ENCODE measurements at regions not wholly inside any gene's neighbourhood (a gene's known extent, or its start where the extent isn't known, plus 50 kb on each side); places are given as distances from the start of the nearest gene placed in this dataset.

DNA sequence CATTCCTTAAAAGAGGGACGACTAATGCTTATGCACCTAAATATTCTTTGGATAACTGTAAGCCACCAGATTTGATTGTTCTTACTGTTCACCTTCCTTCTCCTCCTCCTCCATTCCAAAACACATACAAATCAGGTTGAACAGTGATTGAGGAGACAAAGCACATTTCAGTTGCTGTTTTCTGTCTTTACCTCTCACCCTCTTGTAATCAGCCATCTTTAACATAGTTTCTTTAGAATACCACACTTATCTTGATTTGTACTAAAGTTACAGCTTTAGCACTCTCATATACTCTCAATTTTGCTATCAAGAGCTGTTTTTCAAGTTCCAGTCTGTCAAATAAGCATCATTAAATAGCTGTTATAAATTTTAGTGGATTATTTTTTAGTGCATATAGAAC lies 338.3 kb upstream of the RGS6 start:
- TF ChIP-seq MYC (IDR thresholded peaks at IDR 0.05; ENCODE audit: low read depth, low read length) (no peak), POLR2A (IDR thresholded peaks at IDR 0.05; ENCODE audit: low read depth, low read length) (no peak), GATA2 (IDR thresholded peaks at IDR 0.05; ENCODE audit: insufficient read depth, insufficient read length, low read depth, low read length) (no peak), EZH2 (IDR thresholded peaks at IDR 0.05; ENCODE audit: borderline replicate concordance, low read depth, low read length, severe bottlenecking) (no peak), MAX (IDR thresholded peaks at IDR 0.05; ENCODE audit: insufficient read depth, insufficient read length) (no peak), JUN (IDR thresholded peaks at IDR 0.05; ENCODE audit: borderline replicate concordance, insufficient read depth, insufficient read length, low read depth) (no peak)
- TF ChIP-seq, protein P1, sequence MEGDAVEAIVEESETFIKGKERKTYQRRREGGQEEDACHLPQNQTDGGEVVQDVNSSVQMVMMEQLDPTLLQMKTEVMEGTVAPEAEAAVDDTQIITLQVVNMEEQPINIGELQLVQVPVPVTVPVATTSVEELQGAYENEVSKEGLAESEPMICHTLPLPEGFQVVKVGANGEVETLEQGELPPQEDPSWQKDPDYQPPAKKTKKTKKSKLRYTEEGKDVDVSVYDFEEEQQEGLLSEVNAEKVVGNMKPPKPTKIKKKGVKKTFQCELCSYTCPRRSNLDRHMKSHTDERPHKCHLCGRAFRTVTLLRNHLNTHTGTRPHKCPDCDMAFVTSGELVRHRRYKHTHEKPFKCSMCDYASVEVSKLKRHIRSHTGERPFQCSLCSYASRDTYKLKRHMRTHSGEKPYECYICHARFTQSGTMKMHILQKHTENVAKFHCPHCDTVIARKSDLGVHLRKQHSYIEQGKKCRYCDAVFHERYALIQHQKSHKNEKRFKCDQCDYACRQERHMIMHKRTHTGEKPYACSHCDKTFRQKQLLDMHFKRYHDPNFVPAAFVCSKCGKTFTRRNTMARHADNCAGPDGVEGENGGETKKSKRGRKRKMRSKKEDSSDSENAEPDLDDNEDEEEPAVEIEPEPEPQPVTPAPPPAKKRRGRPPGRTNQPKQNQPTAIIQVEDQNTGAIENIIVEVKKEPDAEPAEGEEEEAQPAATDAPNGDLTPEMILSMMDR (IDR thresholded peaks at IDR 0.05; ENCODE audit: extremely low read depth in 1 of 2, insufficient read depth in 1 of 2, low read depth in 1 of 2, low read length in 2 of 2), result no peak
